ENCODE measurements at regions not wholly inside any gene's neighbourhood (a gene's known extent, or its start where the extent isn't known, plus 50 kb on each side); places are given as distances from the start of the nearest gene placed in this dataset.
"Not testable (repeated sequence)": the region's sequence is repeated elsewhere in the genome, so short reads cannot be mapped to it uniquely, and the experiment has no call there.

GRCh38 chr12:91483471-91483985 lies 300.9 kb upstream of the DCN start:
- Histone ChIP-seq H3K4me1 (ENCODE audit: insufficient read depth, low read length) (no peaks in the 10 kb centered on the region), H3K4me3 (ENCODE audit: low read length) (no peak overlapping the region), H3K9me3 (ENCODE audit: insufficient read depth, low read depth, low read length) (no peaks in the 10 kb centered on the region), H3K36me3 (ENCODE audit: insufficient read depth, low read length) (no peaks in the 10 kb centered on the region), H3K27me3 (ENCODE audit: insufficient read depth, low read length) (no peaks in the 10 kb centered on the region), H3K9ac (ENCODE audit: low read depth, low read length) (no peak overlapping the region), H3K27ac (ENCODE audit: low read depth, low read length) (no peak overlapping the region)
- WGBS = 96% methylated on average over 6 of the region's 6 CpGs

GRCh38 chr12:91482231-91482630 lies 299.6 kb upstream of the DCN start:
- H3K9ac ChIP-seq (ENCODE audit: low read depth, low read length) = no peak overlapping the region
- no peaks in the 10 kb centered on the region for H3K36me3 ChIP-seq (ENCODE audit: insufficient read depth, low read length)

GRCh38 chr12:91478500-91478899 lies 295.9 kb upstream of the DCN start:
- H3K9ac ChIP-seq (ENCODE audit: low read depth, low read length) = no peak overlapping the region
- no peak overlapping the region for H3K27ac ChIP-seq (ENCODE audit: low read depth, low read length)
- H3K27me3 ChIP-seq (ENCODE audit: insufficient read depth, low read length) = no peaks in the 10 kb centered on the region
- H3K4me1 ChIP-seq (ENCODE audit: insufficient read depth, low read length) = no peaks in the 10 kb centered on the region
- 96% methylated on average over 1 of the region's 1 CpG for WGBS
- no peaks in the 10 kb centered on the region for H3K9me3 ChIP-seq (ENCODE audit: insufficient read depth, low read depth, low read length)
- no peak overlapping the region for H3K4me3 ChIP-seq (ENCODE audit: low read length)
- H3K36me3 ChIP-seq (ENCODE audit: insufficient read depth, low read length) = no peaks in the 10 kb centered on the region

More at GRCh38 chr12:91482231-91482630, 299.6 kb upstream of the DCN start:
- H3K4me3 ChIP-seq (ENCODE audit: low read length) = no peak overlapping the region
- 81% methylated on average over 1 of the region's 1 CpG for WGBS
- H3K27me3 ChIP-seq (ENCODE audit: insufficient read depth, low read length) = no peaks in the 10 kb centered on the region
- no peaks in the 10 kb centered on the region for H3K4me1 ChIP-seq (ENCODE audit: insufficient read depth, low read length)
- H3K27ac ChIP-seq (ENCODE audit: low read depth, low read length) = no peak overlapping the region
- no peaks in the 10 kb centered on the region for H3K9me3 ChIP-seq (ENCODE audit: insufficient read depth, low read depth, low read length)

GRCh38 chr12:91467686-91468085 lies 285.1 kb upstream of the DCN start:
- no peaks in the 10 kb centered on the region for H3K4me1 ChIP-seq (ENCODE audit: insufficient read depth, low read length)
- no peak overlapping the region for H3K4me3 ChIP-seq (ENCODE audit: low read length)
- 97% methylated on average over 2 of the region's 4 CpGs for WGBS
- no peaks in the 10 kb centered on the region for H3K36me3 ChIP-seq (ENCODE audit: insufficient read depth, low read length)
- H3K27me3 ChIP-seq (ENCODE audit: insufficient read depth, low read length) = no peaks in the 10 kb centered on the region
- H3K9me3 ChIP-seq (ENCODE audit: insufficient read depth, low read depth, low read length) = no peaks in the 10 kb centered on the region
- no peak overlapping the region for H3K27ac ChIP-seq (ENCODE audit: low read depth, low read length)
- no peak overlapping the region for H3K9ac ChIP-seq (ENCODE audit: low read depth, low read length)

GRCh38 chr12:91461061-91461460 lies 278.4 kb upstream of the DCN start:
- 100% methylated on average over 1 of the region's 1 CpG for WGBS
- H3K9ac ChIP-seq (ENCODE audit: low read depth, low read length) = no peak overlapping the region
- no peaks in the 10 kb centered on the region for H3K4me1 ChIP-seq (ENCODE audit: insufficient read depth, low read length)

GRCh38 chr12:91460469-91460868 lies 277.9 kb upstream of the DCN start:
- WGBS = 96% methylated on average over 1 of the region's 1 CpG

More at GRCh38 chr12:91461061-91461460, 278.4 kb upstream of the DCN start:
- no peaks in the 10 kb centered on the region for H3K27me3 ChIP-seq (ENCODE audit: insufficient read depth, low read length)
- H3K36me3 ChIP-seq (ENCODE audit: insufficient read depth, low read length) = no peaks in the 10 kb centered on the region
- H3K4me3 ChIP-seq (ENCODE audit: low read length) = no peak overlapping the region
- no peak overlapping the region for H3K27ac ChIP-seq (ENCODE audit: low read depth, low read length)
- H3K9me3 ChIP-seq (ENCODE audit: insufficient read depth, low read depth, low read length) = no peaks in the 10 kb centered on the region

GRCh38 chr12:91455321-91455720 lies 272.7 kb upstream of the DCN start:
- no peaks in the 10 kb centered on the region for H3K27me3 ChIP-seq (ENCODE audit: insufficient read depth, low read length)
- H3K36me3 ChIP-seq (ENCODE audit: insufficient read depth, low read length) = no peaks in the 10 kb centered on the region
- no peak overlapping the region for H3K4me3 ChIP-seq (ENCODE audit: low read length)
- no peak overlapping the region for H3K9ac ChIP-seq (ENCODE audit: low read depth, low read length)
- no peaks in the 10 kb centered on the region for H3K9me3 ChIP-seq (ENCODE audit: insufficient read depth, low read depth, low read length)
- 77% methylated on average over 5 of the region's 5 CpGs for WGBS
- H3K4me1 ChIP-seq (ENCODE audit: insufficient read depth, low read length) = no peaks in the 10 kb centered on the region
- H3K27ac ChIP-seq (ENCODE audit: low read depth, low read length) = no peak overlapping the region

More at GRCh38 chr12:91460469-91460868, 277.9 kb upstream of the DCN start:
- Histone ChIP-seq H3K4me1 (ENCODE audit: insufficient read depth, low read length) (no peaks in the 10 kb centered on the region), H3K4me3 (ENCODE audit: low read length) (no peak overlapping the region), H3K9ac (ENCODE audit: low read depth, low read length) (no peak overlapping the region), H3K27me3 (ENCODE audit: insufficient read depth, low read length) (no peaks in the 10 kb centered on the region), H3K36me3 (ENCODE audit: insufficient read depth, low read length) (no peaks in the 10 kb centered on the region), H3K9me3 (ENCODE audit: insufficient read depth, low read depth, low read length) (no peaks in the 10 kb centered on the region), H3K27ac (ENCODE audit: low read depth, low read length) (no peak overlapping the region)

- Histone ChIP-seq H3K36me3 (ENCODE audit: insufficient read depth, low read length) (no peaks in the 10 kb centered on the region), H3K27ac (ENCODE audit: low read depth, low read length) (no peak overlapping the region), H3K27me3 (ENCODE audit: insufficient read depth, low read length) (no peaks in the 10 kb centered on the region), H3K4me3 (ENCODE audit: low read length) (no peak overlapping the region), H3K9me3 (ENCODE audit: insufficient read depth, low read depth, low read length) (no peaks in the 10 kb centered on the region), H3K4me1 (ENCODE audit: insufficient read depth, low read length) (no peaks in the 10 kb centered on the region), H3K9ac (ENCODE audit: low read depth, low read length) (no peak overlapping the region)
- WGBS = 88% methylated on average over 2 of the region's 2 CpGs
Observed at GRCh38 chr12:91454179-91454578, 271.6 kb upstream of the DCN start.

GRCh38 chr12:91452464-91452863 lies 269.8 kb upstream of the DCN start:
- no CpG with 5 or more reads among the region's 2 CpGs for WGBS
- not testable (repeated sequence) for H3K9ac ChIP-seq (ENCODE audit: low read depth, low read length); H3K4me1 ChIP-seq (ENCODE audit: insufficient read depth, low read length); H3K27me3 ChIP-seq (ENCODE audit: insufficient read depth, low read length); H3K27ac ChIP-seq (ENCODE audit: low read depth, low read length); H3K36me3 ChIP-seq (ENCODE audit: insufficient read depth, low read length); H3K9me3 ChIP-seq (ENCODE audit: insufficient read depth, low read depth, low read length); H3K4me3 ChIP-seq (ENCODE audit: low read length)

- no peak overlapping the region for H3K9ac ChIP-seq (ENCODE audit: low read depth, low read length)
- no peak overlapping the region for H3K27ac ChIP-seq (ENCODE audit: low read depth, low read length)
- 19% methylated on average over 1 of the region's 3 CpGs for WGBS
- H3K27me3 ChIP-seq (ENCODE audit: insufficient read depth, low read length) = no peaks in the 10 kb centered on the region
- 0 out of 2 replicates have a peak, but pooled peaks cover 7% of the 10 kb centered on the region for H3K4me1 ChIP-seq (ENCODE audit: insufficient read depth, low read length)
- H3K9me3 ChIP-seq (ENCODE audit: insufficient read depth, low read depth, low read length) = no peaks in the 10 kb centered on the region
- no peak overlapping the region for H3K4me3 ChIP-seq (ENCODE audit: low read length)
- H3K36me3 ChIP-seq (ENCODE audit: insufficient read depth, low read length) = no peaks in the 10 kb centered on the region
Observed at GRCh38 chr12:91441993-91442952, 259.7 kb upstream of the DCN start.

GRCh38 chr12:91441246-91441645 lies 258.6 kb upstream of the DCN start:
- Histone ChIP-seq H3K9ac (ENCODE audit: low read depth, low read length) (no peak overlapping the region), H3K4me1 (ENCODE audit: insufficient read depth, low read length) (0 out of 2 replicates have a peak, but pooled peaks cover 7% of the 10 kb centered on the region), H3K4me3 (ENCODE audit: low read length) (no peak overlapping the region), H3K27me3 (ENCODE audit: insufficient read depth, low read length) (no peaks in the 10 kb centered on the region), H3K27ac (ENCODE audit: low read depth, low read length) (no peak overlapping the region), H3K36me3 (ENCODE audit: insufficient read depth, low read length) (no peaks in the 10 kb centered on the region), H3K9me3 (ENCODE audit: insufficient read depth, low read depth, low read length) (no peaks in the 10 kb centered on the region)
- 90% methylated on average over 4 of the region's 4 CpGs for WGBS
